Transverse colon (tissue), 4 donors: ENCODE measurements at regions not wholly inside any gene's neighbourhood (a gene's known extent, or its start where the extent isn't known, plus 50 kb on each side); places are given as distances from the start of the nearest gene placed in this dataset.

Experiments used
- DNase-seq: peaks from one replicate; pipeline ENCODE4 v3.0.0-alpha.2; 2019
- H3K27ac ChIP-seq, 4 donors: fragments of 200-600 bp; sonication (generic); 2 replicates each; pipeline ENCODE4 v1.5.1; 2016 to 2018; ENCODE audit warnings: inconsistent platforms in 4 of 4
- H3K27me3 ChIP-seq: fragments of 200-600 bp; sonication (generic); 2 replicates; pipeline ENCODE4 v1.5.1; 2017; ENCODE audit warnings: inconsistent platforms
- H3K36me3 ChIP-seq, 4 donors: fragments of 200-600 bp; sonication (generic); 2 replicates each; pipeline ENCODE4 v1.5.1; 2017 to 2019; ENCODE audit warnings: inconsistent platforms in 4 of 4
- H3K4me1 ChIP-seq, 4 donors: fragments of 200-600 bp; sonication (generic); 2 replicates each; pipeline ENCODE4 v1.5.1; 2017 to 2020; ENCODE audit warnings: inconsistent platforms in 4 of 4
- H3K4me3 ChIP-seq, 4 donors: fragments of 200-600 bp; sonication (generic); 1 replicate in 1 of 4; 2 replicates in 3 of 4; pipeline versions ENCODE4 v1.5.1 to v1.6.1; 2017 to 2019; ENCODE audit warnings: inconsistent platforms in 4 of 4
- H3K9me3 ChIP-seq, 2 donors: fragments of 200-600 bp; sonication (generic); 2 replicates each; pipeline ENCODE4 v1.5.1; 2017 to 2019; ENCODE audit warnings: inconsistent platforms in 2 of 2
- CTCF ChIP-seq, 5 experiments: fragments of 200-600 bp in 3 of 5; fragments of 450-650 bp in 2 of 5; sonication (generic) in 3 of 5; IDR thresholded peaks; 1 replicate in 2 of 5; 2 replicates in 3 of 5; pipeline ENCODE4 v1.5.1; 2016 to 2017; ENCODE audit warnings: antibody characterized with exemption in 5 of 5, inconsistent platforms in 3 of 5, mild to moderate bottlenecking in 2 of 5, moderate library complexity in 1 of 5
- EP300 ChIP-seq: sonication (generic); formaldehyde crosslinking; IDR thresholded peaks from one replicate; pipeline ENCODE4 v1.6.1; 2017; ENCODE audit warnings: antibody characterized with exemption, low read depth
- POLR2A ChIP-seq: fragments of 450-650 bp; IDR thresholded peaks from one replicate; pipeline ENCODE4 v1.6.1; 2016; ENCODE audit warnings: antibody characterized with exemption, mild to moderate bottlenecking, moderate library complexity
- POLR2AphosphoS5 ChIP-seq, 3 donors: sonication (generic); formaldehyde crosslinking; IDR thresholded peaks; one replicate each; pipeline ENCODE4 v1.6.1; 2016; ENCODE audit warnings: antibody characterized with exemption in 3 of 3
- WGBS, 2 donors: methylation state at CpG; one replicate each; pipeline ENCODE4 v1.1.5; 2018; ENCODE audit warnings: low coverage in 1 of 2; 5-methylcytosine and 5-hydroxymethylcytosine counted together
- in situ Hi-C, 4 donors: fragments of 200-750 bp; cut with MboI; loops; one replicate each; pipeline versions ENCODE4 v1.15.0 to v1.15.1; 2017; ENCODE audit warnings: low sequenced_read_pairs in 3 of 4, low pct_ligation_motif_present in 1 of 4, low pct_unique_long_range_greater_than_20kb in 1 of 4
- intact Hi-C: fragments of 100-400 bp; cut with DNase I; formaldehyde crosslinking; loops from one replicate; pipeline ENCODE4 v1.15.1; 2023; ENCODE audit warnings: low total_unique reads

- Histone ChIP-seq H3K4me1 (peaks cover 0 to 10% (median 2%) of the 10 kb centered on the region in 4 donors), H3K27me3 (peaks cover 62% of the 10 kb centered on the region), H3K36me3 (no peaks in the 10 kb centered on the region), H3K9me3 (no peaks in the 10 kb centered on the region), H3K4me3 (no peak overlapping the region), H3K27ac (no peak overlapping the region)
- in situ Hi-C loops (no loop called here), intact Hi-C loops (no loop called here)
- TF ChIP-seq POLR2A (no peak), CTCF (IDR thresholded peaks at IDR 0.05) (no peak), POLR2AphosphoS5 (IDR thresholded peaks at IDR 0.05) (no peak), EP300 (no peak)
- DNase-seq: no peak
- 66 to 73% methylated on average over 2 to 3 of the region's 3 CpGs for WGBS, 2 donors
Measured at GRCh38 chr9:21552244-21553170, 70.4 kb upstream of the IFNE start.

GRCh38 chr9:21553441-21553840 lies 71.3 kb upstream of the IFNE start:
- Histone ChIP-seq H3K36me3 (no peaks in the 10 kb centered on the region), H3K4me3 (no peak overlapping the region), H3K27me3 (peaks cover 62% of the 10 kb centered on the region), H3K27ac (no peak overlapping the region), H3K9me3 (no peaks in the 10 kb centered on the region), H3K4me1 (peaks cover 0 to 12% (median 2%) of the 10 kb centered on the region in 4 donors)
- intact Hi-C loops: no loop called here
- 65 to 73% methylated on average over 3 of the region's 3 CpGs for WGBS, 2 donors
- in situ Hi-C loops: no loop called here
- no peak for DNase-seq
- TF ChIP-seq EP300 (no peak), POLR2AphosphoS5 (IDR thresholded peaks at IDR 0.05) (no peak), POLR2A (no peak), CTCF (IDR thresholded peaks at IDR 0.05) (no peak)

GRCh38 chr9:21554813-21555212 lies 72.7 kb upstream of the IFNE start:
- Histone ChIP-seq H3K4me1 (peaks cover 3 to 13% (median 11%) of the 10 kb centered on the region in 4 donors), H3K36me3 (no peaks in the 10 kb centered on the region), H3K27me3 (peaks cover 76% of the 10 kb centered on the region), H3K27ac (no peak overlapping the region), H3K9me3 (no peaks in the 10 kb centered on the region), H3K4me3 (no peak overlapping the region)
- intact Hi-C loops (no loop called here), in situ Hi-C loops (no loop called here)
- DNase-seq: no peak
- no peak for TF ChIP-seq CTCF (IDR thresholded peaks at IDR 0.05)
- no peak for TF ChIP-seq POLR2AphosphoS5 (IDR thresholded peaks at IDR 0.05)
- TF ChIP-seq EP300: no peak
- TF ChIP-seq POLR2A: no peak
- WGBS, 2 donors: 54 to 63% methylated on average over 2 of the region's 2 CpGs

- H3K27me3 ChIP-seq: peaks cover 87% of the 10 kb centered on the region
Measured at GRCh38 chr9:21555911-21556310, 73.8 kb upstream of the IFNE start.

More at GRCh38 chr9:21555911-21556310, 73.8 kb upstream of the IFNE start:
- in situ Hi-C loops: no loop called here
- Histone ChIP-seq H3K9me3 (no peaks in the 10 kb centered on the region), H3K4me3 (no peak overlapping the region), H3K4me1 (peaks cover 3 to 13% (median 12%) of the 10 kb centered on the region in 4 donors), H3K36me3 (no peaks in the 10 kb centered on the region), H3K27ac (no peak overlapping the region)
- intact Hi-C loops: no loop called here
- DNase-seq: no peak
- 73 to 94% methylated on average over 5 of the region's 5 CpGs for WGBS, 2 donors
- TF ChIP-seq POLR2A: no peak
- no peak for TF ChIP-seq POLR2AphosphoS5 (IDR thresholded peaks at IDR 0.05)
- no peak for TF ChIP-seq EP300
- TF ChIP-seq CTCF (IDR thresholded peaks at IDR 0.05): no peak
